Lung (tissue), 11 donors: ENCODE measurements at regions not wholly inside any gene's neighbourhood (a gene's known extent, or its start where the extent isn't known, plus 50 kb on each side); places are given as distances from the start of the nearest gene placed in this dataset.

Source experiments
- ATAC-seq: fragments of 200-7000 bp; cut with Tn5 transposase; one replicate; pipeline ENCODE4 v1.9.1; 2020; ENCODE audit warnings: moderate number of reproducible peaks; ENCODE audit not compliant: insufficient read depth, low FRiP score
- DNase-seq, 3 donors: peaks; one replicate each; pipeline ENCODE4 v3.0.0-alpha.2; 2013 to 2017
- H3K27ac ChIP-seq, 2 donors: one replicate each; pipeline ENCODE4 v1.5.1; 2013; ENCODE audit warnings: mild to moderate bottlenecking in 2 of 2, moderate library complexity in 2 of 2, control low read depth in 1 of 2, inconsistent platforms in 1 of 2, low read depth in 1 of 2, low read length in 1 of 2
- H3K27me3 ChIP-seq, 3 donors: one replicate each; pipeline ENCODE4 v1.5.1; 2013; ENCODE audit warnings: low read length in 2 of 3; ENCODE audit not compliant: control insufficient read depth in 3 of 3, insufficient read depth in 3 of 3
- H3K36me3 ChIP-seq, 4 donors: one replicate each; pipeline ENCODE4 v1.5.1; 2013; ENCODE audit warnings: low read length in 4 of 4, mild to moderate bottlenecking in 1 of 4, moderate library complexity in 1 of 4; ENCODE audit not compliant: control insufficient read depth in 4 of 4, insufficient read depth in 4 of 4
- H3K4me1 ChIP-seq, 5 donors: one replicate each; pipeline ENCODE4 v1.5.1; 2013; ENCODE audit warnings: low read length in 5 of 5, mild to moderate bottlenecking in 2 of 5, moderate library complexity in 1 of 5; ENCODE audit not compliant: control insufficient read depth in 5 of 5, insufficient read depth in 5 of 5
- H3K4me3 ChIP-seq: one replicate; pipeline ENCODE4 v1.5.1; 2013; ENCODE audit warnings: mild to moderate bottlenecking, control low read depth, moderate library complexity
- H3K9ac ChIP-seq, 2 donors: one replicate each; pipeline ENCODE4 v1.5.1; 2013; ENCODE audit warnings: low read length in 2 of 2, control low read depth in 1 of 2; ENCODE audit not compliant: insufficient read depth in 1 of 2
- H3K9me3 ChIP-seq, 4 donors: one replicate each; pipeline ENCODE4 v1.5.1; 2013; ENCODE audit warnings: low read length in 3 of 4, mild to moderate bottlenecking in 1 of 4, moderate library complexity in 1 of 4; ENCODE audit not compliant: control insufficient read depth in 4 of 4, insufficient read depth in 3 of 4
- CTCF ChIP-seq: IDR thresholded peaks from 2 replicates; pipeline ENCODE4 v1.5.1; 2012; ENCODE audit warnings: mild to moderate bottlenecking; ENCODE audit errors: control extremely low read depth, extremely low read depth
- WGBS, 2 donors: extraction: QIAGEN DNeasy Blood & Tissue Kit; methylation state at CpG; one replicate each; pipeline ENCODE4 v1.1.7; 2013; 5-methylcytosine and 5-hydroxymethylcytosine counted together
- donor health status: control.
- donor health status: control.
- donor health status: Bipolar disorder and iron deficiency.
- donor health status: healthy.
- donor health status: DM: yes; HTN: yes; CAD: no.

GRCh38 chr4:59094505-59094904 lies 1984.3 kb upstream of the IGFBP7 start:
- no peaks in the 10 kb centered on the region for H3K27me3 ChIP-seq
- no peak for DNase-seq
- no peak overlapping the region for H3K4me3 ChIP-seq
- H3K9me3 ChIP-seq, result peaks cover 0 to 2% (median 0%) of the 10 kb centered on the region in 4 donors
- no peak for TF ChIP-seq CTCF
- no peaks in the 10 kb centered on the region for H3K4me1 ChIP-seq
- no peak overlapping the region for H3K27ac ChIP-seq
- no peak overlapping the region for H3K9ac ChIP-seq
- 88 to 91% methylated on average over 4 of the region's 4 CpGs for WGBS, 2 donors
- ATAC-seq, result no peak
- H3K36me3 ChIP-seq, result no peaks in the 10 kb centered on the region

- H3K9me3 ChIP-seq, result no peaks in the 10 kb centered on the region
- H3K4me3 ChIP-seq, result no peak overlapping the region
- no peaks in the 10 kb centered on the region for H3K4me1 ChIP-seq
- DNase-seq (no peak), ATAC-seq (no peak)
- no peaks in the 10 kb centered on the region for H3K27me3 ChIP-seq
- no peak overlapping the region for H3K27ac ChIP-seq
- no peaks in the 10 kb centered on the region for H3K36me3 ChIP-seq
- WGBS, 2 donors, result 82 to 86% methylated on average over 2 of the region's 2 CpGs
- no peak overlapping the region for H3K9ac ChIP-seq
- TF ChIP-seq CTCF, result no peak
Measured at GRCh38 chr4:59102311-59102710, 1992.1 kb upstream of the IGFBP7 start.

- no peaks in the 10 kb centered on the region for H3K4me1 ChIP-seq
- TF ChIP-seq CTCF, result no peak
- no peaks in the 10 kb centered on the region for H3K36me3 ChIP-seq
- H3K27ac ChIP-seq, result no peak overlapping the region
- ATAC-seq (no peak), DNase-seq (no peak)
- no peak overlapping the region for H3K4me3 ChIP-seq
- H3K9ac ChIP-seq, result no peak overlapping the region
- no peaks in the 10 kb centered on the region for H3K9me3 ChIP-seq
- no peaks in the 10 kb centered on the region for H3K27me3 ChIP-seq
- 58 to 67% methylated on average over 4 of the region's 4 CpGs for WGBS, 2 donors
Measured at GRCh38 chr4:59120287-59120814, 2010.2 kb upstream of the IGFBP7 start.

- no peak for TF ChIP-seq CTCF
- no peak for ATAC-seq
- no peak overlapping the region for H3K27ac ChIP-seq
- H3K27me3 ChIP-seq, result no peaks in the 10 kb centered on the region
- H3K9ac ChIP-seq, result no peak overlapping the region
- 43 to 47% methylated on average over 2 of the region's 2 CpGs for WGBS, 2 donors
- no peak for DNase-seq
- no peaks in the 10 kb centered on the region for H3K36me3 ChIP-seq
- no peaks in the 10 kb centered on the region for H3K9me3 ChIP-seq
- H3K4me3 ChIP-seq, result no peak overlapping the region
- H3K4me1 ChIP-seq, result no peaks in the 10 kb centered on the region
Measured at GRCh38 chr4:59122626-59123025, 2012.4 kb upstream of the IGFBP7 start.
